Thyroid gland (tissue), 4 donors: ENCODE measurements at regions not wholly inside any gene's neighbourhood (a gene's known extent, or its start where the extent isn't known, plus 50 kb on each side); places are given as distances from the start of the nearest gene placed in this dataset.

Experiments used
- DNase-seq, 2 donors: peaks; one replicate each; pipeline ENCODE4 v3.0.0-alpha.2; 2019
- H3K27ac ChIP-seq, 3 donors: fragments of 200-600 bp; sonication (generic); 1 replicate in 2 of 3; 2 replicates in 1 of 3; pipeline ENCODE4 v1.5.1; 2016 to 2019; ENCODE audit warnings: mild to moderate bottlenecking in 1 of 3, moderate library complexity in 1 of 3
- H3K27me3 ChIP-seq: fragments of 200-600 bp; sonication (generic); one replicate; pipeline ENCODE4 v1.5.1; 2019
- H3K36me3 ChIP-seq, 2 donors: fragments of 200-600 bp; sonication (generic); one replicate each; pipeline ENCODE4 v1.5.1; 2016 to 2019
- H3K4me1 ChIP-seq, 2 donors: fragments of 200-600 bp; sonication (generic); one replicate each; pipeline ENCODE4 v1.5.1; 2017 to 2019
- H3K4me3 ChIP-seq, 3 donors: fragments of 200-600 bp; sonication (generic); replicated peaks in 1 of 3; 1 replicate in 2 of 3; 2 replicates in 1 of 3; pipeline ENCODE4 v1.5.1; 2016; ENCODE audit warnings: mild to moderate bottlenecking in 1 of 3
- H3K9me3 ChIP-seq: fragments of 200-600 bp; sonication (generic); one replicate; pipeline ENCODE4 v1.5.1; 2017
- CTCF ChIP-seq, 6 experiments: fragments of 200-600 bp in 3 of 6; fragments of 450-650 bp in 3 of 6; sonication (generic) in 3 of 6; IDR thresholded peaks; one replicate each; pipeline ENCODE4 v1.5.1; 2016 to 2019; ENCODE audit warnings: antibody characterized with exemption in 6 of 6, mild to moderate bottlenecking in 2 of 6, inconsistent platforms in 1 of 6, moderate library complexity in 1 of 6
- POLR2A ChIP-seq, 2 donors: fragments of 450-650 bp; IDR thresholded peaks; one replicate each; pipeline ENCODE4 v1.6.1; 2017; ENCODE audit warnings: antibody characterized with exemption in 2 of 2, mild to moderate bottlenecking in 2 of 2, moderate library complexity in 1 of 2
- WGBS, 2 donors: methylation state at CpG; one replicate each; pipeline ENCODE4 v1.1.5; 2017; 5-methylcytosine and 5-hydroxymethylcytosine counted together
- intact Hi-C: fragments of 100-400 bp; cut with DNase I; formaldehyde crosslinking; loops from one replicate; pipeline ENCODE4 v1.15.1; 2023

GRCh38 chr1:215502081-215502480 is 65.0 kb upstream of the KCTD3 start:
- H3K4me3 ChIP-seq, result no peak overlapping the region
- TF ChIP-seq CTCF (IDR thresholded peaks at IDR 0.05), result no peak
- no peak for TF ChIP-seq POLR2A (IDR thresholded peaks at IDR 0.05)
- intact Hi-C loops, result no loop called here
- no peaks in the 10 kb centered on the region for H3K4me1 ChIP-seq
- WGBS, 2 donors, result 93 to 95% methylated on average over 1 of the region's 1 CpG
- no peaks in the 10 kb centered on the region for H3K9me3 ChIP-seq
- H3K36me3 ChIP-seq, result no peaks in the 10 kb centered on the region
- no peak overlapping the region for H3K27ac ChIP-seq
- no peaks in the 10 kb centered on the region for H3K27me3 ChIP-seq
- DNase-seq, result no peak

GRCh38 chr1:215507119-215507518 is 60.0 kb upstream of the KCTD3 start:
- 78 to 82% methylated on average over 1 of the region's 1 CpG for WGBS, 2 donors
- no peaks in the 10 kb centered on the region for H3K4me1 ChIP-seq
- TF ChIP-seq CTCF (IDR thresholded peaks at IDR 0.05), result no peak
- no peak for TF ChIP-seq POLR2A (IDR thresholded peaks at IDR 0.05)
- intact Hi-C loops, result no loop called here
- H3K36me3 ChIP-seq, result no peaks in the 10 kb centered on the region
- DNase-seq, result no peak
- H3K4me3 ChIP-seq, result no peak overlapping the region
- H3K9me3 ChIP-seq, result no peaks in the 10 kb centered on the region
- H3K27ac ChIP-seq, result no peak overlapping the region
- no peaks in the 10 kb centered on the region for H3K27me3 ChIP-seq

- Histone ChIP-seq H3K4me3 (no peak overlapping the region), H3K27me3 (no peaks in the 10 kb centered on the region), H3K9me3 (no peaks in the 10 kb centered on the region), H3K36me3 (no peaks in the 10 kb centered on the region), H3K4me1 (no peaks in the 10 kb centered on the region), H3K27ac (no peak overlapping the region)
- WGBS, 2 donors, result 87 to 90% methylated on average over 3 of the region's 3 CpGs
- DNase-seq, result no peak
- no peak for TF ChIP-seq POLR2A (IDR thresholded peaks at IDR 0.05)
- no peak for TF ChIP-seq CTCF (IDR thresholded peaks at IDR 0.05)
- intact Hi-C loops, result no loop called here
These were observed 58.8 kb upstream of the KCTD3 start for GRCh38 chr1:215508311-215508710.
